H9 (cell line): ENCODE measurements at regions not wholly inside any gene's neighbourhood (a gene's known extent, or its start where the extent isn't known, plus 50 kb on each side); places are given as distances from the start of the nearest gene placed in this dataset.

Experiments used
- DNase-seq: peaks from one replicate; pipeline ENCODE4 v3.0.0-alpha.2; 2017
- H2AFZ ChIP-seq: one replicate; pipeline ENCODE4 v1.6.1; 2013; ENCODE audit warnings: mild to moderate bottlenecking, low read length, control low read depth, moderate library complexity
- H2AK5ac ChIP-seq: 2 replicates; pipeline ENCODE4 v1.6.1; 2013; ENCODE audit warnings: low read length, control low read depth, mixed read lengths; ENCODE audit not compliant: insufficient read length
- H2BK120ac ChIP-seq: one replicate; pipeline ENCODE4 v1.6.1; 2013; ENCODE audit warnings: low read depth, mild to moderate bottlenecking, low read length, control low read depth, inconsistent platforms; ENCODE audit not compliant: poor library complexity, severe bottlenecking
- H2BK12ac ChIP-seq: 2 replicates; pipeline ENCODE4 v1.6.1; 2013; ENCODE audit warnings: low read length, control low read depth, mixed read lengths, low read depth; ENCODE audit not compliant: insufficient read length
- H2BK15ac ChIP-seq: 2 replicates; pipeline ENCODE4 v1.6.1; 2013; ENCODE audit warnings: low read depth, low read length, control low read depth
- H2BK20ac ChIP-seq: one replicate; pipeline ENCODE4 v1.6.1; 2013; ENCODE audit warnings: low read depth, mild to moderate bottlenecking, low read length, control low read depth, inconsistent platforms; ENCODE audit not compliant: poor library complexity, severe bottlenecking
- H2BK5ac ChIP-seq: 2 replicates; pipeline ENCODE4 v1.6.1; 2013; ENCODE audit warnings: low read length, control low read depth, mixed read lengths; ENCODE audit not compliant: insufficient read length
- H3K14ac ChIP-seq: 2 replicates; pipeline ENCODE4 v1.6.1; 2013; ENCODE audit warnings: low read length, control low read depth; ENCODE audit not compliant: insufficient read depth
- H3K18ac ChIP-seq: 2 replicates; pipeline ENCODE4 v1.6.1; 2013; ENCODE audit warnings: low read depth, mild to moderate bottlenecking, mixed read lengths, low read length, control low read depth; ENCODE audit not compliant: insufficient read length
- H3K23ac ChIP-seq: 2 replicates; pipeline ENCODE4 v1.6.1; 2013; ENCODE audit warnings: low read length, control low read depth, mixed read lengths, low read depth; ENCODE audit not compliant: insufficient read length
- H3K23me2 ChIP-seq: 2 replicates; pipeline ENCODE4 v1.6.1; 2013; ENCODE audit warnings: low read depth, mild to moderate bottlenecking, mixed read lengths, low read length, control low read depth; ENCODE audit not compliant: insufficient read length, poor library complexity, severe bottlenecking
- H3K27ac ChIP-seq: 2 replicates; pipeline ENCODE4 v1.5.1; 2013; ENCODE audit warnings: low read length, control low read depth, mixed read lengths, low read depth; ENCODE audit not compliant: insufficient read length
- H3K27me3 ChIP-seq: 2 replicates; pipeline ENCODE4 v1.6.1; 2013; ENCODE audit warnings: low read length, control low read depth, inconsistent platforms; ENCODE audit not compliant: insufficient read depth
- H3K4ac ChIP-seq: 2 replicates; pipeline ENCODE4 v1.6.1; 2013; ENCODE audit warnings: low read depth, mild to moderate bottlenecking, control low read depth, inconsistent platforms, low read length, moderate library complexity
- H3K4me1 ChIP-seq: 2 replicates; pipeline ENCODE4 v1.6.1; 2013; ENCODE audit warnings: low read length, control low read depth, inconsistent platforms; ENCODE audit not compliant: insufficient read depth
- H3K4me2 ChIP-seq: 2 replicates; pipeline ENCODE4 v1.6.1; 2013; ENCODE audit warnings: low read length, control low read depth, mixed read lengths; ENCODE audit not compliant: insufficient read length, insufficient read depth
- H3K56ac ChIP-seq: 2 replicates; pipeline ENCODE4 v1.6.1; 2013; ENCODE audit warnings: low read depth, mild to moderate bottlenecking, mixed read lengths, low read length, control low read depth; ENCODE audit not compliant: insufficient read length
- H3K79me1 ChIP-seq: 2 replicates; pipeline ENCODE4 v1.6.1; 2013; ENCODE audit warnings: low read depth, mild to moderate bottlenecking, moderate library complexity, low read length, control low read depth, inconsistent platforms; ENCODE audit not compliant: insufficient read depth, poor library complexity, severe bottlenecking
- H3K79me2 ChIP-seq: 2 replicates; pipeline ENCODE4 v1.6.1; 2013; ENCODE audit warnings: low read length, control low read depth, inconsistent platforms; ENCODE audit not compliant: insufficient read depth
- H3K9ac ChIP-seq: 2 replicates; pipeline ENCODE4 v1.6.1; 2013; ENCODE audit warnings: low read length, control low read depth, mixed read lengths; ENCODE audit not compliant: insufficient read length; ENCODE audit errors: extremely low read depth
- H3K9me3 ChIP-seq: one replicate; pipeline ENCODE4 v1.6.1; 2013; ENCODE audit warnings: low read depth, low read length, inconsistent platforms; ENCODE audit not compliant: control insufficient read depth
- H3T11ph ChIP-seq: one replicate; pipeline ENCODE4 v1.6.1; 2013; ENCODE audit warnings: mild to moderate bottlenecking, low read length, control low read depth, inconsistent platforms
- H4K20me1 ChIP-seq: one replicate; pipeline ENCODE4 v1.6.1; 2013; ENCODE audit not compliant: control insufficient read depth, insufficient read length, insufficient read depth
- H4K5ac ChIP-seq: 2 replicates; pipeline ENCODE4 v1.6.1; 2013; ENCODE audit warnings: low read depth, mild to moderate bottlenecking, mixed read lengths, low read length, control low read depth; ENCODE audit not compliant: insufficient read length
- H4K8ac ChIP-seq: replicated peaks from 2 replicates; pipeline ENCODE4 v1.6.1; 2013; ENCODE audit warnings: low read length, control low read depth, mixed read lengths, low read depth; ENCODE audit not compliant: insufficient read length
- H4K91ac ChIP-seq: 2 replicates; pipeline ENCODE4 v1.6.1; 2013; ENCODE audit warnings: low read depth, mild to moderate bottlenecking, moderate library complexity, mixed read lengths, low read length, control low read depth; ENCODE audit not compliant: insufficient read length
- H3K27ac Mint-ChIP-seq, 3 experiments: 2 replicates in 2 of 3; 3 replicates in 1 of 3; pipeline ENCODE4 v1.8.0; 2020 to 2021; ENCODE audit warnings: mixed read lengths in 3 of 3, mild to moderate bottlenecking in 1 of 3, moderate library complexity in 1 of 3
- H3K27me3 Mint-ChIP-seq: 2 replicates; pipeline ENCODE4 v1.8.0; 2021; ENCODE audit warnings: low read depth, mild to moderate bottlenecking, moderate library complexity, mixed read lengths
- H3K36me3 Mint-ChIP-seq, 3 experiments: 2 replicates in 2 of 3; 3 replicates in 1 of 3; pipeline ENCODE4 v1.8.0; 2020 to 2021; ENCODE audit warnings: low read depth in 3 of 3, mixed read lengths in 3 of 3; ENCODE audit not compliant: insufficient read depth in 1 of 3
- H3K4me1 Mint-ChIP-seq, 2 experiments: 2 replicates each; pipeline ENCODE4 v1.8.0; 2020; ENCODE audit warnings: mixed read lengths in 2 of 2
- H3K4me3 Mint-ChIP-seq, 2 experiments: 2 replicates in 1 of 2; 3 replicates in 1 of 2; pipeline ENCODE4 v1.8.0; 2020 to 2021; ENCODE audit warnings: mild to moderate bottlenecking in 2 of 2, mixed read lengths in 2 of 2, moderate library complexity in 1 of 2
- H3K9me3 Mint-ChIP-seq, 2 experiments: 2 replicates in 1 of 2; 3 replicates in 1 of 2; pipeline ENCODE4 v1.8.0; 2020; ENCODE audit warnings: mild to moderate bottlenecking in 2 of 2, mixed read lengths in 2 of 2, moderate library complexity in 1 of 2
- CTCF ChIP-seq: fragments of 200-600 bp; sonication (generic); conservative IDR thresholded peaks from 3 replicates; pipeline ENCODE4 v1.8.0; 2021; ENCODE audit warnings: antibody characterized with exemption, mild to moderate bottlenecking
- WGBS: extraction: QIAGEN DNeasy Blood & Tissue Kit; methylation state at CpG from one replicate; pipeline ENCODE4 v1.1.7; 2013; ENCODE audit warnings: missing lambda C conversion rate, low lambda C conversion rate, mixed read lengths; ENCODE audit not compliant: insufficient read length; ENCODE audit errors: extremely low coverage; 5-methylcytosine and 5-hydroxymethylcytosine counted together

- no peak overlapping the region for H2AFZ ChIP-seq
- H4K8ac ChIP-seq = no peak overlapping the region
- H3K79me1 ChIP-seq = no peaks in the 10 kb centered on the region
- no peak overlapping the region for H3K14ac ChIP-seq
- no peaks in the 10 kb centered on the region for H3K36me3 Mint-ChIP-seq
- H3K4me3 Mint-ChIP-seq = no peak overlapping the region
- H3K9me3 Mint-ChIP-seq = 0 out of 5 replicates have a peak, but pooled peaks cover 0 to 1% of the 10 kb centered on the region in 2 experiments
- no peaks in the 10 kb centered on the region for H3K4me1 ChIP-seq
- no peak overlapping the region for H3K4me2 ChIP-seq
- no peak for TF ChIP-seq CTCF
- H3K79me2 ChIP-seq = no peaks in the 10 kb centered on the region
- no peak overlapping the region for H2BK120ac ChIP-seq
- H2BK5ac ChIP-seq = no peak overlapping the region
- WGBS = no CpG with 5 or more reads among the region's 1 CpG
- H2AK5ac ChIP-seq = no peak overlapping the region
- peaks cover 3% of the 10 kb centered on the region; the same call in 1 of the 2 replicates for H3K27me3 Mint-ChIP-seq
- H3K4ac ChIP-seq = no peak overlapping the region
- no peak overlapping the region for H3K27ac ChIP-seq
- H3K27me3 ChIP-seq = no peaks in the 10 kb centered on the region
- DNase-seq = no peak
- H3K23ac ChIP-seq = no peak overlapping the region
- no peaks in the 10 kb centered on the region for H3K23me2 ChIP-seq
- H3K56ac ChIP-seq = no peak overlapping the region
- H4K91ac ChIP-seq = no peak overlapping the region
- H3T11ph ChIP-seq = no peak overlapping the region
- no peaks in the 10 kb centered on the region for H3K9me3 ChIP-seq
- no peaks in the 10 kb centered on the region for H4K20me1 ChIP-seq
- peaks cover 3 to 8% of the 10 kb centered on the region in 2 experiments for H3K4me1 Mint-ChIP-seq
- H2BK15ac ChIP-seq = no peak overlapping the region
- no peak overlapping the region for H2BK12ac ChIP-seq
- H4K5ac ChIP-seq = no peak overlapping the region
- no peak overlapping the region for H3K18ac ChIP-seq
- no peak overlapping the region for H3K9ac ChIP-seq
- no peak overlapping the region for H2BK20ac ChIP-seq
- no peak overlapping the region for H3K27ac Mint-ChIP-seq
Measured at GRCh38 chr10:94194256-94194655, 168.5 kb downstream of the NOC3L start.
